ENCODE measurements at regions not wholly inside any gene's neighbourhood (a gene's known extent, or its start where the extent isn't known, plus 50 kb on each side); places are given as distances from the start of the nearest gene placed in this dataset.

GRCh38 chr3:36631549-36631948 is 132.8 kb downstream of the DCLK3 start:
- no peak for DNase-seq
- ATAC-seq: no peak
- no peak overlapping the region for H3K27ac ChIP-seq
- H3K36me3 ChIP-seq: no peaks in the 10 kb centered on the region
- peaks cover 0 to 9% of the 10 kb centered on the region in 2 donors for H3K9me3 ChIP-seq
- H3K4me3 ChIP-seq: no peak overlapping the region
- no peaks in the 10 kb centered on the region for H3K4me1 ChIP-seq
- H3K27me3 ChIP-seq: no peaks in the 10 kb centered on the region
- intact Hi-C loops (cut with DNase I): no loop called here
- no peak for TF ChIP-seq CTCF (IDR thresholded peaks at IDR 0.05)

GRCh38 chr3:36615861-36616260 is 148.5 kb downstream of the DCLK3 start:
- DNase-seq: no peak
- no peak overlapping the region for H3K27ac ChIP-seq
- intact Hi-C loops (cut with DNase I): no loop called here
- ATAC-seq: no peak
- TF ChIP-seq CTCF (IDR thresholded peaks at IDR 0.05): no peak
- no peaks in the 10 kb centered on the region for H3K36me3 ChIP-seq
- peaks cover 0 to 2% of the 10 kb centered on the region in 2 donors for H3K9me3 ChIP-seq
- H3K4me1 ChIP-seq: no peaks in the 10 kb centered on the region
- no peaks in the 10 kb centered on the region for H3K27me3 ChIP-seq
- H3K4me3 ChIP-seq: no peak overlapping the region

- no peaks in the 10 kb centered on the region for H3K36me3 ChIP-seq
- ATAC-seq (no peak), DNase-seq (no peak)
- H3K27me3 ChIP-seq: no peaks in the 10 kb centered on the region
- no peak overlapping the region for H3K27ac ChIP-seq
- TF ChIP-seq CTCF (IDR thresholded peaks at IDR 0.05): no peak
- H3K4me1 ChIP-seq: no peaks in the 10 kb centered on the region
- H3K9me3 ChIP-seq: no peaks in the 10 kb centered on the region
- intact Hi-C loops (cut with DNase I): no loop called here
- H3K4me3 ChIP-seq: no peak overlapping the region
These were observed 157.2 kb downstream of the DCLK3 start for GRCh38 chr3:36606871-36607765.

- no peak for ATAC-seq
- Histone ChIP-seq H3K9me3 (no peaks in the 10 kb centered on the region), H3K4me3 (no peak overlapping the region), H3K4me1 (no peaks in the 10 kb centered on the region), H3K27ac (no peak overlapping the region), H3K36me3 (no peaks in the 10 kb centered on the region), H3K27me3 (no peaks in the 10 kb centered on the region)
- no peak for TF ChIP-seq CTCF (IDR thresholded peaks at IDR 0.05)
- DNase-seq: no peak
- intact Hi-C loops (cut with DNase I): no loop called here
These were observed 160.9 kb downstream of the DCLK3 start for GRCh38 chr3:36603423-36603822.

GRCh38 chr3:36600404-36600803 is 163.9 kb downstream of the DCLK3 start:
- no peak overlapping the region for H3K27ac ChIP-seq
- no peaks in the 10 kb centered on the region for H3K9me3 ChIP-seq
- no peak overlapping the region for H3K4me3 ChIP-seq
- H3K4me1 ChIP-seq: no peaks in the 10 kb centered on the region
- TF ChIP-seq CTCF (IDR thresholded peaks at IDR 0.05): no peak
- no peaks in the 10 kb centered on the region for H3K36me3 ChIP-seq
- DNase-seq (no peak), ATAC-seq (no peak)
- H3K27me3 ChIP-seq: no peaks in the 10 kb centered on the region
- intact Hi-C loops (cut with DNase I): no loop called here
